PFSK-1 (cell line): ENCODE measurements at regions not wholly inside any gene's neighbourhood (a gene's known extent, or its start where the extent isn't known, plus 50 kb on each side); places are given as distances from the start of the nearest gene placed in this dataset.

Experiments used
- FOXP2 ChIP-seq: optimal IDR thresholded peaks from 2 replicates; pipeline ENCODE3; 2011; ENCODE audit warnings: borderline replicate concordance, control low read depth, inconsistent platforms; ENCODE audit not compliant: insufficient read depth; ENCODE audit errors: extremely low read length, extremely low read depth
- POLR2AphosphoS5 ChIP-seq: IDR thresholded peaks from 2 replicates; pipeline ENCODE4 v1.6.1; 2012; ENCODE audit warnings: low read depth, mild to moderate bottlenecking, control low read depth, low read length, moderate library complexity
- REST ChIP-seq, 2 experiments: IDR thresholded peaks; 2 replicates each; pipeline versions ENCODE4 v1.6.1 to v1.8.0; 2011 to 2012; ENCODE audit warnings: low read depth in 2 of 2, low read length in 2 of 2, control low read depth in 1 of 2, inconsistent platforms in 1 of 2, mild to moderate bottlenecking in 1 of 2, moderate library complexity in 1 of 2; ENCODE audit not compliant: insufficient read depth in 1 of 2
- SIN3A ChIP-seq: IDR thresholded peaks from 2 replicates; pipeline ENCODE4 v1.6.1; 2012; ENCODE audit warnings: mild to moderate bottlenecking, low read length, moderate library complexity, borderline replicate concordance; ENCODE audit not compliant: insufficient read depth
- TAF1 ChIP-seq: IDR thresholded peaks from 2 replicates; pipeline ENCODE4 v1.6.1; 2012; ENCODE audit warnings: low read length, control low read depth, borderline replicate concordance; ENCODE audit not compliant: insufficient read depth

GRCh38 chr20:5463007-5463686 lies 146.4 kb upstream of the PROKR2 start:
- TF ChIP-seq FOXP2 = no peak
- TF ChIP-seq SIN3A = no peak

GRCh38 chr20:5451643-5452210 lies 135.0 kb upstream of the PROKR2 start:
- TF ChIP-seq SIN3A (no peak), POLR2AphosphoS5 (no peak), FOXP2 (no peak), REST (IDR thresholded peaks at IDR 0.05; ENCODE audit: insufficient read depth in 1 of 2, low read depth in 2 of 2, low read length in 2 of 2) (no peak), TAF1 (no peak)

- TF ChIP-seq REST (IDR thresholded peaks at IDR 0.05; ENCODE audit: insufficient read depth in 1 of 2, low read depth in 2 of 2, low read length in 2 of 2) (no peak), SIN3A (no peak), POLR2AphosphoS5 (no peak), FOXP2 (no peak), TAF1 (no peak)
Observed at GRCh38 chr20:5448449-5449118, 131.8 kb upstream of the PROKR2 start.

DNA sequence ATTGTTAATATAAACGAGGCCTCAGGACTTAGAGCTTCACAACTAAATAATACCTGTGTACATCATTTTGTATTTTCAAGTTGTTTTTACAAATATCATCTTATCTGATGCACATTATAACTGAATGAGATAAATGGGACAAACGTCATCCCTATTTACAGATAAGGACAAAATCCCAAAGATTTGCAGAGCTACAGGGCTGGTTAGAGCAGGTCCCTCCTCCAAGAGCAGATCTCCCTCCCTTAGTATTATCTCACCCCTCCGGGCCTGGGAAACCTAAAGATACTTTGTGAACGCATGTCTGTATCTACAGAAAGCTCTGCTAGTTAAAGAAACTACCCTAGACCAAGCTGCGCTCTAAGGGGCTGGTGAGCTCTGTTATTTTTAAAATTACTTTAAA lies 130.4 kb upstream of the PROKR2 start:
- TF ChIP-seq FOXP2 (no peak), TAF1 (no peak), REST (IDR thresholded peaks at IDR 0.05; ENCODE audit: insufficient read depth in 1 of 2, low read depth in 2 of 2, low read length in 2 of 2) (no peak), POLR2AphosphoS5 (no peak), SIN3A (no peak)

DNA sequence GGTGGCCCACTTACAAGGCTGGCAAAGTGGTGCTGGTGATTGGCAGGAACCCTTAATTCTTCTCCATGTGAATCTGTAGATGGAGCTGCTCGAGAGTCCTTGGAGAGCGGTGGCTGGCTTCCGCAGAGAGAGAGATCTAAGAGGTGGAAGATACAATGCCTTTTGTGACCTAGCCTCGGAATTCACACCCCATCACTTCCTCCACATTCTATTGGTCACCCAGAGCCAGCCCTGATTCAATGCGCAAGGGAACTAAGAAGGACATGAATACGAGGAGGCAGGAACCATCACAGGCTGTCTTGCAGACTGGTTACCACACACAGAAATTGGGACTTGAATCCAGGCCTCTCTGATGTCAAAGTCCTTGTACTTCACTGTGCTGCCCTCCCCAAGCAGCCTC lies 128.9 kb upstream of the PROKR2 start:
- TF ChIP-seq FOXP2 = no peak
- no peak for TF ChIP-seq REST (IDR thresholded peaks at IDR 0.05; ENCODE audit: insufficient read depth in 1 of 2, low read depth in 2 of 2, low read length in 2 of 2)
- no peak for TF ChIP-seq SIN3A
